HFFc6 (cell line): ENCODE measurements at regions not wholly inside any gene's neighbourhood (a gene's known extent, or its start where the extent isn't known, plus 50 kb on each side); places are given as distances from the start of the nearest gene placed in this dataset.

Experiments
- DNase-seq: peaks from one replicate; pipeline ENCODE4 v3.0.0-alpha.2; 2018
- H3K27ac Mint-ChIP-seq: 2 replicates; pipeline ENCODE4 v1.8.0; 2020; ENCODE audit warnings: mild to moderate bottlenecking, mixed read lengths
- H3K27me3 Mint-ChIP-seq: 2 replicates; pipeline ENCODE4 v1.8.0; 2021; ENCODE audit warnings: mild to moderate bottlenecking, moderate library complexity, mixed read lengths; ENCODE audit not compliant: insufficient read depth
- H3K36me3 Mint-ChIP-seq: 2 replicates; pipeline ENCODE4 v1.8.0; 2021; ENCODE audit warnings: low read depth, mixed read lengths
- H3K4me1 Mint-ChIP-seq: 2 replicates; pipeline ENCODE4 v1.8.0; 2020; ENCODE audit warnings: low read depth, mixed read lengths
- H3K4me3 Mint-ChIP-seq: 2 replicates; pipeline ENCODE4 v1.8.0; 2020; ENCODE audit warnings: mild to moderate bottlenecking, moderate library complexity, mixed read lengths
- H3K9me3 Mint-ChIP-seq: 2 replicates; pipeline ENCODE4 v1.8.0; 2020; ENCODE audit warnings: mild to moderate bottlenecking, mixed read lengths
- CTCF ChIP-seq: fragments of 200-600 bp; sonication (generic); IDR thresholded peaks from 2 replicates; pipeline ENCODE4 v1.5.0; 2021; ENCODE audit warnings: antibody characterized with exemption, mild to moderate bottlenecking

GRCh38 chr1:104946558-104947210, 1197.0 kb downstream of the AMY1C start:
- Mint-ChIP-seq H3K4me1 (no peaks in the 10 kb centered on the region), H3K36me3 (no peaks in the 10 kb centered on the region), H3K9me3 (peaks cover 15% of the 10 kb centered on the region), H3K27me3 (no peaks in the 10 kb centered on the region), H3K27ac (no peak overlapping the region), H3K4me3 (no peak overlapping the region)
- TF ChIP-seq CTCF, result no peak
- no peak for DNase-seq

DNA sequence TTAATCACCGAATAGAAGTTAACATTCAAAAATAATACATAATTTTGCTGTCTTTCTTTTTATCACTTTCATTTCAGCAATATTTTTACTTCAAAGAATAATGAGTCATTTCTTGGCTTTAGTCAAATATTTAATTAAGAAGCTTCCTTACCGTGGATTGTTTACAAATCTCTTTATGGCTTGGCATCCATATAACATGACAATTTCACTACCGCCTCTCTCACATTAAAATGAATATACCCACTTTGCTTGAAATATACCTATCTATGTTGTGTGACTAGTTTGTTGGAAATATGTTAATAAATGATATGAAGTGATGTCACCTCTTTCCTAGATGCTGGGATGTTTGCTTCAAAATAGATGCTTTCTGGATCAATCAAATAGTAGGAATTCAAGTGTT, 1203.9 kb downstream of the AMY1C start:
- Mint-ChIP-seq H3K27ac (no peak overlapping the region), H3K4me1 (no peaks in the 10 kb centered on the region), H3K4me3 (no peak overlapping the region), H3K36me3 (no peaks in the 10 kb centered on the region), H3K9me3 (peaks cover 6% of the 10 kb centered on the region), H3K27me3 (no peaks in the 10 kb centered on the region)
- DNase-seq, result no peak
- no peak for TF ChIP-seq CTCF

DNA sequence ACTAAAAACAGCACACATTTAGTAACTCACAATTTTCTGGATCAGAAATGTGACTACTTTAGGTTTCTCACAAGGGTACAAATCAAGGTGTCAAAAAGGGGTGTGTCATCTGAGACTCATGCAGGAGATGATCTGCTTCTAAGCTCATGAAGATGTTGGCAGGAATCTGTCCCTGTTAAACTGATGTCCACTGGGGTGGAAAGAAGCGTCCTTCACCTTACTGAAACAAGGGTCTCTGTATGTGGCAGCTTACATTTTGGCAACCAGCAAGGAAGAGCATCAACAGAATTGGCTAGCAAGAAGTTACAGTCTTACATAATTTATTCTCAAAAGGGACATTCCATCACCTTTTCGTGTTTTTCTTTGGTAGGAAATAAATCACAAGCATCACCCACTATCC, 1223.8 kb downstream of the AMY1C start:
- H3K27me3 Mint-ChIP-seq, result no peaks in the 10 kb centered on the region
- H3K4me1 Mint-ChIP-seq, result no peaks in the 10 kb centered on the region
- peaks cover 20% of the 10 kb centered on the region for H3K9me3 Mint-ChIP-seq
- no peak overlapping the region for H3K27ac Mint-ChIP-seq
- no peaks in the 10 kb centered on the region for H3K36me3 Mint-ChIP-seq
- no peak for DNase-seq
- H3K4me3 Mint-ChIP-seq, result no peak overlapping the region
- no peak for TF ChIP-seq CTCF

DNA sequence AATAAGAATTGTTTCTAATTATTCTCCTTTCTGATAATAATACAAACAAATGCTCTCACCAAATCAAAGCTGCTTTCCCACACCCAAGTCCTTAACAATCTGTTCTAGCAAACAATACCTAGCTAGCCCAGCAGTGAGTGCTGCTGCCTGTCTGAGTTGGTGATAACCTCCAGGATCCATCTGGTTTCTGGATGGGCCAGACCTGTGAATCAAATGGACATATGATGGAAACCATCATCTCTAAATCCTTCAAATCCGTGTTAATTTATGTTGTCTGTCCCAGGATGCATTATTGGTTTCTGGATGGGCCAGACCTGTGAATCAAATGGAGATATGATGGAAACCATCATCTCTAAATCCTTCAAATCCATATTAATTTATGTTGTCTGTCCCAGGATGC, 1230.0 kb downstream of the AMY1C start:
- no peak for DNase-seq
- no peaks in the 10 kb centered on the region for H3K36me3 Mint-ChIP-seq
- TF ChIP-seq CTCF, result no peak
- H3K4me1 Mint-ChIP-seq, result no peaks in the 10 kb centered on the region
- no peaks in the 10 kb centered on the region for H3K27me3 Mint-ChIP-seq
- H3K4me3 Mint-ChIP-seq, result no peak overlapping the region
- H3K9me3 Mint-ChIP-seq, result peaks cover 9% of the 10 kb centered on the region
- H3K27ac Mint-ChIP-seq, result no peak overlapping the region

- no peak for TF ChIP-seq CTCF
- H3K36me3 Mint-ChIP-seq, result no peaks in the 10 kb centered on the region
- H3K27me3 Mint-ChIP-seq, result no peaks in the 10 kb centered on the region
- no peak for DNase-seq
- no peak overlapping the region for H3K4me3 Mint-ChIP-seq
- no peaks in the 10 kb centered on the region for H3K4me1 Mint-ChIP-seq
- H3K9me3 Mint-ChIP-seq, result peaks cover 10% of the 10 kb centered on the region
- no peak overlapping the region for H3K27ac Mint-ChIP-seq
Observed at GRCh38 chr1:104987210-104987609, 1237.5 kb downstream of the AMY1C start.

GRCh38 chr1:104989012-104989411, 1239.3 kb downstream of the AMY1C start:
- Mint-ChIP-seq H3K27ac (no peak overlapping the region), H3K9me3 (peaks cover 10% of the 10 kb centered on the region), H3K4me3 (no peak overlapping the region), H3K27me3 (no peaks in the 10 kb centered on the region), H3K36me3 (no peaks in the 10 kb centered on the region), H3K4me1 (no peaks in the 10 kb centered on the region)
- no peak for TF ChIP-seq CTCF
- no peak for DNase-seq
